Activated naive CD4-positive, alpha-beta T cell treated with anti-CD3 and anti-CD28 coated beads, Interleukin-2, amount 50 U/mL, for 72 hours (primary cell): ENCODE measurements at regions not wholly inside any gene's neighbourhood (a gene's known extent, or its start where the extent isn't known, plus 50 kb on each side); places are given as distances from the start of the nearest gene placed in this dataset.

Source experiments
- ATAC-seq, 2 donors: fragments of 150-1000 bp; cut with Tn5 transposase; 2 replicates each; pipeline ENCODE4 v1.10.0; 2021; ENCODE audit warnings: mild to moderate bottlenecking in 2 of 2, moderate library complexity in 2 of 2
- DNase-seq, 2 donors: peaks; one replicate each; pipeline ENCODE4 v3.0.0; 2021 to 2022; ENCODE audit warnings: low spot score in 2 of 2
- H3K27ac Mint-ChIP-seq, 2 donors: one replicate each; pipeline ENCODE4 v1.8.0; 2022; ENCODE audit warnings: mild to moderate bottlenecking in 2 of 2, mixed read lengths in 2 of 2
- H3K36me3 Mint-ChIP-seq, 2 donors: one replicate each; pipeline ENCODE4 v1.8.0; 2022; ENCODE audit warnings: mixed read lengths in 2 of 2
- H3K9me3 Mint-ChIP-seq, 2 donors: one replicate each; pipeline ENCODE4 v1.8.0; 2022; ENCODE audit warnings: mixed read lengths in 2 of 2

DNA sequence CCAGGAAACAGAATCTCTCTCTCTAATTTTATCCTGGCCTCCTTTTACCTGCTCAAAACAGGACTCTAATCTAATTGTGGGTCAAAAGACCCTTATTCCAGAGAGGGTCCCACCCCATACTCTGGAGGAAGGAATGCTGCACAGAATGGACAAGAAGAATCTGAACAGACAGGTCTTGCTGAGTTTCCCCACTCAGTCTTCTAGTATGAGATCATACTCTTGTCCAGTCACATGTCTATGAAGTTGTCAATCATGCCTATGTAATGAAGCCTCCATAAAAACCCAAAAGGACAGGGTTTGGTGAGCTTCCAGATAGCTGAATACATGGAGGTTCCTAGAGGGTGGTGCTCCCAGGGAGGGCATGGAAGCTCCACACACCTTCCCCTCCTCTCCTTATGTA, 123.9 kb upstream of the FER start:
- no peaks in the 10 kb centered on the region for H3K9me3 Mint-ChIP-seq
- no peak overlapping the region for H3K27ac Mint-ChIP-seq
- no peak for DNase-seq
- ATAC-seq = no peak
- no peaks in the 10 kb centered on the region for H3K36me3 Mint-ChIP-seq

- no peak for ATAC-seq
- Mint-ChIP-seq H3K9me3 (no peaks in the 10 kb centered on the region), H3K36me3 (no peaks in the 10 kb centered on the region)
These were observed 127.2 kb upstream of the FER start for GRCh38 chr5:108620516-108620915.

DNA sequence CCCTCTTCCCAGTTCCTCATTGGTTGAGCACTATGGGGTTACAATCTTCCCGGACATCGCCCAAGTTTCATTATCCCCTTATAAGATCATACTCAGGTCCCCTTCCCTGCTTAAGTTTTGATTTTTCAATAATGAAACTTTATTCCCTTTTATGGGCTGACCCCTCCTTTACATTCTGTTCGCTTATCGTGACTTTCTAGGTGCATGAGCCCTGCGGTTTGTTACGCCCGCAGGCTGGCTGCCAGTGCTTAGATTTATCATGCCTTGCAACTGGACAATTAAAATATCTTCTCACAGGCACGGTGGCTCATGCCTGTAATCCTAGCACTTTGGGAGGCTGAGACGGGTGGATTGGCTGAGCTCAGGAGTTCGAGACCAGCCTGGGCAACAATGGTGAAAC, 127.9 kb upstream of the FER start:
- DNase-seq (no peak), ATAC-seq (no peak)

More at GRCh38 chr5:108620516-108620915, 127.2 kb upstream of the FER start:
- DNase-seq = no peak
- H3K27ac Mint-ChIP-seq = no peak overlapping the region

DNA sequence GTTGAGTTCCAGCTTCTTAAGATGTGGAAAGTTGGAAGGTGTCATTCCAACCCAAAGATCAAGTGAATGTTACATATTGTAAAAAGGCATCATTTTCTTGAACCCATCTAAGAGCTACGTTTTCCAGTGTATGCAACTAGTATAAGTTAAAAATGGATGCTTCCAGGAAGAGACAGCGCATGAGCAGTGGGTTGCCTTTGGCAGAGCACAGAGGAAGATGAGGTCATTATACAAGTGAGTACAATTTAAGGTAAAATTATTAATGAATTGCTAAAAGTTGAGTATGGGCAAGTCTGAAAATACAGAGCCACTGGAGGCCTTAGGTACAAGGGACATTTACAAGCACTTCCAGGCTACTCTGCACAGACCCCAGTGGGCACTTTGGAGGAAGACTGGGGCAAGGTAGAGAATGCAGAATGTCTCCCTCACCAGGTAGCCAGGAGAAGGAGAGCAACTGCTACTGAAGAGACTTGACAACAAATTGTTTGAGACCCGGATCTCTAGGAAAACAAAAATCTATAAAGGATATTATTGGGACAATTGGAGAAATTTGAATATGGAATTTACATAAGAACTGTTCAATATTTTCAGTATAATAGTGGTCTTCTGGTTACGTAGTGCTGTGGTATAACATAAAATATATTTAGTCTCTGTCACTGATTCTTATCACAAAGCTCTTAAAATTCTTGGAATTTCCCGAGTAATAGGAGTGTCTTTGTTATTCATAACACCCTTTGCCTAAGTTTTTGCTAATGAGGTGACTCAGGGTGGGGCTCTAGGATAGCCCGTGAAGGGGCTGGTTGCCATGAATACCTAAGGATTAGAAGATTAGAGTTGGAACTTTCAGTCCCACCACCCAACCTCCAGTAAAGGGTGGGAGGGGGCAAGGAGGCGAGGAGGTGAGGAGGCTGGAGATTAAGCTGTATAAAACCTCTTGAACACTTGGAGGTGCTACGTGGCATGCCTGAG, 129.9 kb upstream of the FER start:
- H3K36me3 Mint-ChIP-seq = no peaks in the 10 kb centered on the region
- peaks cover 5 to 7% of the 10 kb centered on the region in 2 donors for H3K9me3 Mint-ChIP-seq
- ATAC-seq (no peak), DNase-seq (no peak)
- H3K27ac Mint-ChIP-seq = no peak overlapping the region

More for the DNA sequence above, 127.9 kb upstream of the FER start:
- Mint-ChIP-seq H3K27ac (no peak overlapping the region), H3K9me3 (no peaks in the 10 kb centered on the region), H3K36me3 (no peaks in the 10 kb centered on the region)

- Mint-ChIP-seq H3K36me3 (peaks cover 0 to 6% of the 10 kb centered on the region in 2 donors), H3K27ac (no peak overlapping the region), H3K9me3 (peaks cover 7% of the 10 kb centered on the region in 2 donors)
- no peak for ATAC-seq
- no peak for DNase-seq
These were observed 132.5 kb upstream of the FER start for GRCh38 chr5:108615216-108615615.

DNA sequence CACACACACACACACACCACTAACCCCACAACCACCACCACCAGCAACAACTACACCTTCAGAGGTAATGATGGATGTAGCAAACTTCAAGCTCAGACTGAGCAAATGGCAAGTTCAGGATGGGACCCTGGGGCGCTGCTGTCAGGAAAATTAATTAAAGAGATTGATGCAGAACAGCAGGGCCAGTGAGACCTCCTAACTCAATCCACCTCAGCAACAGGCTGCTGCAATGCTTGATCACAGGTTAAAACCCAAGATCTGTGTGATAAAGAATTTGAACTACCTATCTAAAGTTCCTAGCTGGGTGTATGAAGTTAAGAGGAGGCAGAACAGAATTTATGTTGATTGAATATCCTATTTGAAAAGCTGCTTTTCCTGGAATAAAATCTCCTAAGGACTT, 140.3 kb upstream of the FER start:
- Mint-ChIP-seq H3K27ac (no peak overlapping the region), H3K36me3 (peaks cover 0 to 6% of the 10 kb centered on the region in 2 donors), H3K9me3 (peaks cover 0 to 8% of the 10 kb centered on the region in 2 donors)
- ATAC-seq = no peak
- DNase-seq = no peak

DNA sequence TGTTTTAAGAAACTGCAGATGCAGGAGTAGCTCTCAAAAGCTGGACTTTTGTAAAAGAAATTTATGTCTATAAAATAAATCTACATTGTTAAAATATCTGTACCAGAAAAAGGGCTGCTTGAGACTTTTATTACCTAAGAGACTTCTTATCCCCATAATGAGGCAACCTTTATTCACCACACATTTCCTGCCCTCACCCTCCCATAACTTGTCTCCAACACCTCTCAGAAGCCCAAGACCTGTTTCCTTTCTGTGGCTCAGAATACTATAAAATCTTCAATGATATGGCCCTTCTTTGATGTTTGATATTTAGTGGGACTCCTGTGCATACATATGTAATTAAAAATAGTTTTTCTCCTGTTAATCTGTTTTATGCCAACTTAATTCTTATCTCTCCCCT, 141.5 kb upstream of the FER start:
- Mint-ChIP-seq H3K36me3 (no peaks in the 10 kb centered on the region), H3K9me3 (peaks cover 0 to 8% of the 10 kb centered on the region in 2 donors), H3K27ac (no peak overlapping the region)
- DNase-seq (no peak), ATAC-seq (no peak)

GRCh38 chr5:108602830-108603229, 144.9 kb upstream of the FER start:
- H3K9me3 Mint-ChIP-seq = no peaks in the 10 kb centered on the region
- no peak for DNase-seq
- no peak for ATAC-seq
- H3K36me3 Mint-ChIP-seq = no peaks in the 10 kb centered on the region
- no peak overlapping the region for H3K27ac Mint-ChIP-seq

GRCh38 chr5:108590799-108591198, 156.9 kb upstream of the FER start:
- Mint-ChIP-seq H3K9me3 (no peaks in the 10 kb centered on the region), H3K36me3 (no peaks in the 10 kb centered on the region), H3K27ac (no peak overlapping the region)
- DNase-seq (no peak), ATAC-seq (no peak)

- H3K36me3 Mint-ChIP-seq = no peaks in the 10 kb centered on the region
- no peak for DNase-seq
- H3K9me3 Mint-ChIP-seq = no peaks in the 10 kb centered on the region
- H3K27ac Mint-ChIP-seq = no peak overlapping the region
- no peak for ATAC-seq
These were observed 159.4 kb upstream of the FER start for GRCh38 chr5:108588323-108588722.

GRCh38 chr5:108587821-108588220, 159.9 kb upstream of the FER start:
- ATAC-seq (no peak), DNase-seq (no peak)
- Mint-ChIP-seq H3K27ac (no peak overlapping the region), H3K36me3 (no peaks in the 10 kb centered on the region), H3K9me3 (no peaks in the 10 kb centered on the region)

GRCh38 chr5:108581026-108581425, 166.7 kb upstream of the FER start:
- no peak for ATAC-seq
- Mint-ChIP-seq H3K36me3 (no peaks in the 10 kb centered on the region), H3K9me3 (peaks cover 0 to 4% of the 10 kb centered on the region in 2 donors), H3K27ac (no peak overlapping the region)
- no peak for DNase-seq

DNA sequence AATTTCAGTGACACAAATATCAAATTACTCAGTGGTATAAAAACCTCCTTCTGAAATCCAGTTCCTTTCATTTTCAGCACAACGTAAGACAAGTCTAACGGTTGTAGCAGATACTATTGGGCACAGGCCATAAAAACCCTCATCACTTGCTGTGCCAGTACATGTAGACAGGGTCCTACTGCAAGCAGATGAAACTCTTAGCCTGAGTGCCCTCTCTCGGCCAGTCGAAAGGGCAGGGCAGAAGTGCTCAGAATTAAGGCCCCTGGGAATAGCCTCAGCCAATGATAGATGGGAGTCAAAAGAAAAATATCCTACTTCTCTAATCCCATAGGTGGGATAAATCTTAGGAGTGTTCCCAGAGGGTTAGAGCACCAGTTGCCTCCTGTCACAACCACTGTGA, 168.5 kb upstream of the FER start:
- H3K36me3 Mint-ChIP-seq = no peaks in the 10 kb centered on the region
- DNase-seq = no peak
- no peak for ATAC-seq
- no peak overlapping the region for H3K27ac Mint-ChIP-seq
- peaks cover 8 to 12% of the 10 kb centered on the region in 2 donors for H3K9me3 Mint-ChIP-seq

DNA sequence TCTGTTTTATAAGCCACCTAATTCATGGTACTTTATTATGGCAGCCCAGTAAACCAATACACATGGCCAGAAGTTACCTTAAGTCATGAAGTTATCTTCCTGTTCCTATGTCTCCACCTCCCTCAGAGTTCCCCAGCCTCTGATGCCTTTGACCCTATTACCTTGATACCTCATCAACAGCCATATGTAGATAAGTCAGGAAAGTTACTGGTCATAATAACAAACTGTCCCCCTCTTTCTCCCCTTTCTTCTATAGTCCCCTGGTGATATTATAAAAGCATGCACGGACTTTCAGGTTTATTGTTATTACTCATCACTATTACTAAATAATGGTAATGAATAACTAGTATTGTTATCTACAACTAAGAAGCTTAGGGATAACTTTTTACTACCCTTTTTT, 168.9 kb upstream of the FER start:
- H3K27ac Mint-ChIP-seq = no peak overlapping the region
- DNase-seq (no peak), ATAC-seq (no peak)
- peaks cover 10 to 16% of the 10 kb centered on the region in 2 donors for H3K9me3 Mint-ChIP-seq
- no peaks in the 10 kb centered on the region for H3K36me3 Mint-ChIP-seq

DNA sequence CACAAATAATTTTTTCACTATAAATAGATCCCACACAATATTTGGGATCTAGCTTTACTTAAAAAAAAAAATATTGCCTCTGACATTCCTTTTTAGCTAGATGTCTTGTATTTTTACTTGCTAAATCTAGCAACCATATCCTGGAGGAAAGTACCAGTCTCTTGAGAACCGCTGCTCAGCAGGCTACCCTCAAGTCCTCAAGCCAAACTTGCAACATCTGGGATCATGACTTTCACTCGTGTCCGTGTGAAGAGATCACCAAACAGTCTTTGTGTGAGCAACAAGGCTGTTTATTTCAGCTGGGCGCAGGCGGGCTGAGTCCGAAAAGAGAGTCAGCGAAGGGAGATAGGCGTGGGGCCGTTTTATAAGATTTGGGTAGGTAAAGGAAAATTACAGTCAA, 180.3 kb upstream of the FER start:
- ATAC-seq (no peak), DNase-seq (no peak)
- H3K27ac Mint-ChIP-seq = no peak overlapping the region
- no peaks in the 10 kb centered on the region for H3K36me3 Mint-ChIP-seq
- peaks cover 0 to under 1% of the 10 kb centered on the region in 2 donors for H3K9me3 Mint-ChIP-seq

DNA sequence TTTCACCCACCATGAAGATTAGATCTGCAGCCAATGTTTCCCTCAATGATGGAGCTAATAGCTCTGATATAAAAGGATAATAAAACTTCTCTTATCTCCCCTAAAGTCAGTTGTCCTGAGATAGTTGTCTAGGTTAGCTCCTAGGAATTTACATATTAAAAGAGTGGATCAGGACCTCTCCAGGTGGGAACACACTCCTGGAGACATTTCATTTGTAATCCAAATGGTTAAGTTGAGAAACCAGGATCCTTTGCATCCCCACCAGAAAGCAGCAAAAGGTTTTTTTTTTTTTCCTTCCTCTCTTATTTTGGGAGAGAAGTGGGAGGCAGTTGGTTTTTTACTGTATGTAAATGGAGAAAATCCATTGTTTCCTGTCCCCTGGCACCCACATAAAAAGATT, 182.5 kb upstream of the FBXL17 start:
- H3K27ac Mint-ChIP-seq = no peak overlapping the region
- no peaks in the 10 kb centered on the region for H3K9me3 Mint-ChIP-seq
- no peaks in the 10 kb centered on the region for H3K36me3 Mint-ChIP-seq
- DNase-seq (no peak), ATAC-seq (no peak)

GRCh38 chr5:108562205-108562454, 180.2 kb upstream of the FBXL17 start:
- H3K27ac Mint-ChIP-seq = no peak overlapping the region
- no peak for ATAC-seq
- DNase-seq = no peak
- H3K9me3 Mint-ChIP-seq = no peaks in the 10 kb centered on the region
- H3K36me3 Mint-ChIP-seq = no peaks in the 10 kb centered on the region

- no peaks in the 10 kb centered on the region for H3K9me3 Mint-ChIP-seq
- no peak for ATAC-seq
- DNase-seq = no peak
- H3K27ac Mint-ChIP-seq = no peak overlapping the region
- H3K36me3 Mint-ChIP-seq = no peaks in the 10 kb centered on the region
These were observed 179.7 kb upstream of the FBXL17 start for GRCh38 chr5:108561416-108562204.
